K562 (cell line): ENCODE measurements at regions not wholly inside any gene's neighbourhood (a gene's known extent, or its start where the extent isn't known, plus 50 kb on each side); places are given as distances from the start of the nearest gene placed in this dataset.
A peak's percentile ranks its signal among the peaks of the same experiment; 100 is the strongest.

Experiments
- CREB3L1 ChIP-seq: fragments of 450-650 bp; IDR thresholded peaks from 2 replicates; pipeline ENCODE4 v1.6.1; 2014; ENCODE audit warnings: low read depth, mild to moderate bottlenecking, moderate library complexity, borderline replicate concordance
- ERF ChIP-seq: fragments of 450-650 bp; formaldehyde crosslinking; IDR thresholded peaks from 2 replicates; pipeline ENCODE4 v1.4.0; 2020; ENCODE audit warnings: mild to moderate bottlenecking, mixed read lengths
- ETV5 ChIP-seq: sonication (generic); formaldehyde crosslinking; IDR thresholded peaks from 2 replicates; pipeline ENCODE4 v1.4.0; 2020; ENCODE audit warnings: low read depth, mild to moderate bottlenecking, missing genetic modification reagents
- GABPB1 ChIP-seq: sonication (generic); formaldehyde crosslinking; IDR thresholded peaks from 2 replicates; pipeline ENCODE4 v1.8.0; 2022; ENCODE audit warnings: mild to moderate bottlenecking, missing genetic modification reagents
- LCOR ChIP-seq: sonication (generic); formaldehyde crosslinking; IDR thresholded peaks from 2 replicates; pipeline ENCODE4 v1.8.0; 2022; ENCODE audit warnings: mild to moderate bottlenecking, missing genetic modification reagents
- MCM7 ChIP-seq, 2 experiments: fragments of 450-650 bp; IDR thresholded peaks; 2 replicates each; pipeline ENCODE4 v1.6.1; 2016 to 2018
- MED1 ChIP-seq: sonication (generic); formaldehyde crosslinking; IDR thresholded peaks from 2 replicates; pipeline ENCODE4 v1.8.1; 2023; ENCODE audit warnings: missing genetic modification reagents, borderline replicate concordance
- MEIS2 ChIP-seq: fragments of 450-650 bp; IDR thresholded peaks from 2 replicates; pipeline ENCODE4 v1.6.1; 2014; ENCODE audit warnings: mild to moderate bottlenecking; ENCODE audit not compliant: partially characterized antibody
- NONO ChIP-seq, 2 experiments: fragments of 200-400 bp in 1 of 2; fragments of 450-650 bp in 1 of 2; formaldehyde crosslinking in 1 of 2; IDR thresholded peaks; 2 replicates each; pipeline ENCODE4 v1.6.1; 2017; ENCODE audit warnings: low read depth in 2 of 2, mild to moderate bottlenecking in 2 of 2, moderate library complexity in 2 of 2, low read length in 1 of 2
- RB1 ChIP-seq: fragments of 450-650 bp; IDR thresholded peaks from 2 replicates; pipeline ENCODE4 v1.6.1; 2017; ENCODE audit warnings: low read depth, mild to moderate bottlenecking
- RBM17 ChIP-seq: fragments of 200-400 bp; formaldehyde crosslinking; IDR thresholded peaks from 2 replicates; pipeline ENCODE4 v1.6.1; 2017; ENCODE audit warnings: low read depth, mild to moderate bottlenecking, low read length, borderline replicate concordance
- RBM25 ChIP-seq: fragments of 200-400 bp; formaldehyde crosslinking; IDR thresholded peaks from 2 replicates; pipeline ENCODE4 v1.6.1; 2018; ENCODE audit warnings: low read length, low read depth, moderate library complexity; ENCODE audit not compliant: severe bottlenecking
- XRCC5 ChIP-seq: fragments of 200-400 bp; formaldehyde crosslinking; IDR thresholded peaks from 2 replicates; pipeline ENCODE4 v1.6.1; 2017; ENCODE audit warnings: low read depth, mild to moderate bottlenecking, low read length
- ZBTB8A ChIP-seq: fragments of 450-650 bp; IDR thresholded peaks from 2 replicates; pipeline ENCODE4 v1.6.1; 2018; ENCODE audit warnings: mild to moderate bottlenecking, moderate library complexity; ENCODE audit not compliant: partially characterized antibody
- ZNF174 ChIP-seq: fragments of 250-450 bp; sonication (Bioruptor Pico); IDR thresholded peaks from 2 replicates; pipeline ENCODE4 v1.4.0; 2020; ENCODE audit warnings: mild to moderate bottlenecking
- ZNF217 ChIP-seq: sonication (generic); formaldehyde crosslinking; IDR thresholded peaks from 2 replicates; pipeline ENCODE4 v1.8.0; 2022; ENCODE audit warnings: mild to moderate bottlenecking, missing genetic modification reagents
- ZNF253 ChIP-seq: fragments of 250-450 bp; sonication (Bioruptor Pico); conservative IDR thresholded peaks from 2 replicates; pipeline ENCODE4 v1.6.1; 2021; ENCODE audit warnings: mild to moderate bottlenecking
- ZNF282 ChIP-seq: sonication (generic); formaldehyde crosslinking; IDR thresholded peaks from 2 replicates; pipeline ENCODE4 v1.8.1; 2023; ENCODE audit warnings: missing genetic modification reagents
- ZNF589 ChIP-seq: fragments of 200-800 bp; sonication (Bioruptor generic); IDR thresholded peaks from 2 replicates; pipeline ENCODE4 v1.6.1; 2016; ENCODE audit warnings: low read depth, missing genetic modification characterization, missing compliant biosample characterization
- ZSCAN32 ChIP-seq: fragments of 450-650 bp; formaldehyde crosslinking; IDR thresholded peaks from 2 replicates; pipeline ENCODE4 v1.4.0; 2020; ENCODE audit warnings: mild to moderate bottlenecking, moderate library complexity
- TF ChIP-seq, protein P1 (sequence below), 2 experiments: fragments of 450-650 bp; formaldehyde crosslinking in 1 of 2; IDR thresholded peaks; 2 replicates each; pipeline versions ENCODE4 v1.4.0 to v1.6.1; 2014 to 2020; ENCODE audit warnings: mild to moderate bottlenecking in 2 of 2, borderline replicate concordance in 1 of 2, low read depth in 1 of 2

DNA sequence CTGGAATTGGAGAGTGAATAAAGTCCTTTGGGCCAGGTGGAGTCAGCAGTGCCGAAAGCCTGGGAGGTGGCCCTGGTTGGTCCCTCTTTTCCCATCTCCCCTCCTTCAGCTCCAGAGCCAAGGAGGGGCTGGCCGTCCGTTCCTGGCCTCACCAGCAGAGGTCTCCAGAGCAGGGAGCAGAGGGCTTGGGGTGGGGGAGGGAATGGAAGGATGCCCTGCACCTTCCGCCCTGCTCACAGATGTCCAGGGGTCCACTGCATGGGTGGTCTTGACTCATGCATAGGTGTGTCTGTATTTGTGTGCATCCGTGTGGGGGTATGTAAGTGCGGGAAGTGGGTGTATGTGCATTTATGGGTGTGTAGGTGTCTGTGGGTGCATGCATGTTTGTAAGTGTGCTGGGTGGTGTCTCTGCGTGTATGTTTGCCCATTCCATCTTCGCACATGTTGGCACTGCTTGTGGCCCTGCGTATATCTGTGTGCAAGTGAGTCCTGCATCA lies 201.8 kb downstream of the ZFP36L2 start (continued):
- TF ChIP-seq, protein P1, sequence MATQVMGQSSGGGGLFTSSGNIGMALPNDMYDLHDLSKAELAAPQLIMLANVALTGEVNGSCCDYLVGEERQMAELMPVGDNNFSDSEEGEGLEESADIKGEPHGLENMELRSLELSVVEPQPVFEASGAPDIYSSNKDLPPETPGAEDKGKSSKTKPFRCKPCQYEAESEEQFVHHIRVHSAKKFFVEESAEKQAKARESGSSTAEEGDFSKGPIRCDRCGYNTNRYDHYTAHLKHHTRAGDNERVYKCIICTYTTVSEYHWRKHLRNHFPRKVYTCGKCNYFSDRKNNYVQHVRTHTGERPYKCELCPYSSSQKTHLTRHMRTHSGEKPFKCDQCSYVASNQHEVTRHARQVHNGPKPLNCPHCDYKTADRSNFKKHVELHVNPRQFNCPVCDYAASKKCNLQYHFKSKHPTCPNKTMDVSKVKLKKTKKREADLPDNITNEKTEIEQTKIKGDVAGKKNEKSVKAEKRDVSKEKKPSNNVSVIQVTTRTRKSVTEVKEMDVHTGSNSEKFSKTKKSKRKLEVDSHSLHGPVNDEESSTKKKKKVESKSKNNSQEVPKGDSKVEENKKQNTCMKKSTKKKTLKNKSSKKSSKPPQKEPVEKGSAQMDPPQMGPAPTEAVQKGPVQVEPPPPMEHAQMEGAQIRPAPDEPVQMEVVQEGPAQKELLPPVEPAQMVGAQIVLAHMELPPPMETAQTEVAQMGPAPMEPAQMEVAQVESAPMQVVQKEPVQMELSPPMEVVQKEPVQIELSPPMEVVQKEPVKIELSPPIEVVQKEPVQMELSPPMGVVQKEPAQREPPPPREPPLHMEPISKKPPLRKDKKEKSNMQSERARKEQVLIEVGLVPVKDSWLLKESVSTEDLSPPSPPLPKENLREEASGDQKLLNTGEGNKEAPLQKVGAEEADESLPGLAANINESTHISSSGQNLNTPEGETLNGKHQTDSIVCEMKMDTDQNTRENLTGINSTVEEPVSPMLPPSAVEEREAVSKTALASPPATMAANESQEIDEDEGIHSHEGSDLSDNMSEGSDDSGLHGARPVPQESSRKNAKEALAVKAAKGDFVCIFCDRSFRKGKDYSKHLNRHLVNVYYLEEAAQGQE (IDR thresholded peaks at IDR 0.05; ENCODE audit: borderline replicate concordance), result peak; percentile 94
- TF ChIP-seq, protein P1 (CRISPR knock-in tag; IDR thresholded peaks at IDR 0.05; ENCODE audit: low read depth), result no peak
- peak in 1 of 2 experiments; percentile 41; a peak in 1 of 4 replicates for TF ChIP-seq NONO (IDR thresholded peaks at IDR 0.05; ENCODE audit: low read depth in 2 of 2, low read length in 1 of 2)
- TF ChIP-seq ERF (CRISPR knock-in tag), result no peak
- no peak for TF ChIP-seq ZNF174 (CRISPR knock-in tag)
- no peak for TF ChIP-seq ZNF589 (CRISPR knock-in tag)
- TF ChIP-seq RBM25, result no peak
- TF ChIP-seq RBM17, result no peak
- no peak for TF ChIP-seq XRCC5
- TF ChIP-seq MEIS2, result no peak
- TF ChIP-seq ZNF253 (CRISPR knock-in tag), result no peak
- TF ChIP-seq ETV5 (CRISPR knock-in tag), result no peak
- TF ChIP-seq ZBTB8A, result no peak
- 0 out of 2 replicates have a peak, but pooled peaks have one; percentile 30 for TF ChIP-seq LCOR
- no peak for TF ChIP-seq MED1 (CRISPR knock-in tag)
- TF ChIP-seq ZNF282 (CRISPR knock-in tag), result no peak
- peak; percentile 77 for TF ChIP-seq RB1
- no peak for TF ChIP-seq ZNF217 (CRISPR knock-in tag)
- TF ChIP-seq MCM7 (IDR thresholded peaks at IDR 0.05), result no peak
- TF ChIP-seq GABPB1 (CRISPR knock-in tag), result no peak
- TF ChIP-seq CREB3L1, result no peak
- TF ChIP-seq ZSCAN32 (CRISPR knock-in tag), result no peak
